Naive B cell (primary cell): ENCODE measurements at regions not wholly inside any gene's neighbourhood (a gene's known extent, or its start where the extent isn't known, plus 50 kb on each side); places are given as distances from the start of the nearest gene placed in this dataset.

ENCODE experiments used
- ATAC-seq, 2 donors: fragments of 150-1000 bp; cut with Tn5 transposase; 2 replicates each; pipeline ENCODE4 v1.10.0; 2021; ENCODE audit warnings: low read depth in 2 of 2, mild to moderate bottlenecking in 2 of 2, moderate library complexity in 2 of 2
- DNase-seq: peaks from one replicate; pipeline ENCODE4 v3.0.0; 2022
- H3K27ac Mint-ChIP-seq, 6 donors: one replicate each; pipeline ENCODE4 v1.8.0; 2020 to 2022; ENCODE audit warnings: mild to moderate bottlenecking in 6 of 6, mixed read lengths in 6 of 6, moderate library complexity in 5 of 6, inconsistent platforms in 2 of 6
- H3K27me3 Mint-ChIP-seq, 3 donors: one replicate each; pipeline ENCODE4 v1.8.0; 2021 to 2022; ENCODE audit warnings: mixed read lengths in 3 of 3, mild to moderate bottlenecking in 1 of 3
- H3K36me3 Mint-ChIP-seq, 2 donors: one replicate each; pipeline ENCODE4 v1.8.0; 2020 to 2022; ENCODE audit warnings: mixed read lengths in 2 of 2, inconsistent platforms in 1 of 2, mild to moderate bottlenecking in 1 of 2
- H3K4me1 Mint-ChIP-seq, 3 donors: one replicate each; pipeline ENCODE4 v1.8.0; 2020 to 2022; ENCODE audit warnings: mixed read lengths in 3 of 3, inconsistent platforms in 1 of 3, mild to moderate bottlenecking in 1 of 3, moderate library complexity in 1 of 3
- H3K4me3 Mint-ChIP-seq, 8 donors: one replicate each; pipeline ENCODE4 v1.8.0; 2020 to 2022; ENCODE audit warnings: mild to moderate bottlenecking in 8 of 8, mixed read lengths in 8 of 8, moderate library complexity in 8 of 8, inconsistent platforms in 2 of 8
- H3K9me3 Mint-ChIP-seq, 7 donors: one replicate each; pipeline ENCODE4 v1.8.0; 2020 to 2022; ENCODE audit warnings: mixed read lengths in 7 of 7, mild to moderate bottlenecking in 5 of 7, inconsistent platforms in 2 of 7, moderate library complexity in 1 of 7

DNA sequence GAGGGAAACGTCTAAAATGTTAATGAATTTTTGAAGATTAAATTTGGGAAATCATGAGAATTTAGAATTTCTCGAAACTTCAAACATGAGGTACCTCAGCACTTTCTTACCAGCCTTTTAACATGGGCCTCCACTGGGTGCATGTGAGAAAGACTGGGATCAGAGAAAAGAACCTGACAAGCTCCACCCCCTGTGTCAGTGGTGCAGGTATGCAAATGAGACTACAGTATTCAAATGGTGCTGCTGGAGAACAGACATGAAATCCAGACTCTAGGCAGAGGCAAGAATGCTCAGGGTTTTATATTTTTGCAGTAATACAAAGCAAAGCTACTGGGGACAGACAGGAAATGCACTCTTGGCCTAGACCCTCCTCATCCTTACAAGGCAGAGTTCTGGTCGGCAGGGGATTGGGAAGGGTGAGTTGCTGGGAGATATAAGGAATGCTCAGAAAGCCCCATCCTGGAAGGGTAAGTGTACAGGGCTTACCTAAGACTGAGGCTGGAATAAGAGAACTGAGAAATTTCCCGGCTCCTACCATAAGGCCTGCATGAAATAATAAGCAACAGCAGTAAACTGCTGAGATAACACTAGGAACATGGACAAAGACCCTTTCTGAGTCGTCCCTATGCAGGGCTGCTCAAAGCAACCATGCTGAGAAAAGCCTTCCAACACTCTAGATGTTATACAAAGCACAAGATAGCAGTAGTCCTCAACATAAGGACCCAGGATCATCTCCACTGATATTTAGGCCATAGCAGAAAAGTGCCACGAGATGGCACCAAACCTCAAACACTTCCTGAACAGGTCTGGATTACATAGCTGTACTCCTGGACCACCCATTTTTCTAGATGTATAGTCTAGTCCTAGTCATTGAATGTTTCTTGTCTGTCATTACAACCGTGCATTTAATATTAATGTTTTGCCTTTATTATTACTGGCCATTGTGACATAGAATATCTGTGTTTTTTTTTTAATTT, 260.8 kb downstream of the RASSF9 start:
- Mint-ChIP-seq H3K27me3 (no peaks in the 10 kb centered on the region), H3K36me3 (no peaks in the 10 kb centered on the region), H3K4me3 (no peak overlapping the region), H3K9me3 (no peaks in the 10 kb centered on the region), H3K4me1 (no peaks in the 10 kb centered on the region), H3K27ac (no peak overlapping the region)
- ATAC-seq = peak in 1 of 2 donors; percentile 46
- DNase-seq = no peak

DNA sequence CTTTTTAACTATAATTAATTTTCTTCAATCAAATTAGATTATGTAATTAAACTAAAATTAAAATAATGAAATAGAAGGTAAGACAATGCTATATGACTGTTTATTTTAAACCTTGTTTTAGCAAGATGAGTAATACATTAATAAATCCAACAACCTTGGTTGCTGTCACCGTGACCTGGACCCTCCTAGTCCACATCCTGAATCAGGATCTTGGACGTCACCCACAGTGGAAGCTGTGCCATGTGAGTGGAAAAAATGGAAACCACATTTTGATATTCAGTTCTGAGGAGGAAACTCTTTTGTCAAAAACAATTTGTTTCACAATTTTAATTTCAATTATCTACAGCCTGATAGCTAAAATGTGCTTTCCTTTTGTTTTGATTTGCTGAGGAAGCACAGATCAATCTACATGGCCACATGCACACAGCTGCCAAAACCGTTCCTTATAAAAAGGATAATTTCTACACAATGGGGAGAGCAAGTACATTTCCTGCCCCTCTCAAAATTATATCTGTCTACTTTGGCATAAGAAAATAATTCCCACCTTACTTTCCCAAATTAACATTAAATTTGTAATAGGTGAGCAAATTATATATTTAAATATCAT, 255.5 kb downstream of the RASSF9 start:
- no peak for ATAC-seq
- Mint-ChIP-seq H3K27me3 (no peaks in the 10 kb centered on the region), H3K9me3 (no peaks in the 10 kb centered on the region), H3K4me3 (no peak overlapping the region), H3K27ac (no peak overlapping the region), H3K36me3 (no peaks in the 10 kb centered on the region), H3K4me1 (no peaks in the 10 kb centered on the region)
- DNase-seq = no peak

DNA sequence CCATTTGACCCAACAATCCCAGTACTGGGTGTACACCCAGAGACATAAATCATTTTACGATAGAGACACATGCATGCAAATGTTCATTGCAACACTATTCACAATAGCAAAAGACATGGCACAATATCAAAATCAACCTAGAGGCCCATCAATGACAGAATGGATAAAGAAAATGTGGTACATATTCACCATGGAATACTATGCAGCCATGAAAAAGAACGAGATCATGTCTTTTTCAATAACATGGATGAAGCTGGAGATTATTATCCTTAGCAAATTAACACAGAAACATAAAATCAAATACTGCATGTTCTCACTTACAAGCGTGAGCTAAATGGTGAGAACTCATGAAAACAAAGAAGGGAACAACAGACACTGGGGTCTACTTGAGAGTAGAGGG, 249.1 kb downstream of the RASSF9 start:
- no peaks in the 10 kb centered on the region for H3K27me3 Mint-ChIP-seq

DNA sequence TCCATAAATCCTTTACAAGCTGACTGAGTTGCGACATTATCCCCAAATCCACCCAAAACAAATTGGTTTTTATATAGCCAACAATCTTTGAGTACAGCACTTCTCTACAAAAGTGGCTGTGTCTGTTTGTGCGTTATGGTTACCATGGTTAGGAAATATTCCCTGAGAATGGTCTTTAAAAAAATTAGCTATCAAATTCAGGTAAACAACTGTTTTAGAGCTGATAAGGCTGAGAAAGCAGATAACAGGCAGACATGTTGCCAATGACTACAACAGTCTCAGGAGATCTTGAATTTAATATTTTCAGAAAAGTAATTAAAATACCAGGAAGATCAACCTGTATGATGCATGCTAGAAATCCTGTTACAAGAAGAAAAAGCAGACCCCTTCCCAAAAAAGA, 248.0 kb downstream of the RASSF9 start:
- Mint-ChIP-seq H3K27ac (no peak overlapping the region), H3K4me1 (no peaks in the 10 kb centered on the region), H3K9me3 (peaks cover 0 to 18% (median 8%) of the 10 kb centered on the region in 7 donors), H3K36me3 (no peaks in the 10 kb centered on the region), H3K27me3 (no peaks in the 10 kb centered on the region), H3K4me3 (no peak overlapping the region)
- ATAC-seq (no peak), DNase-seq (no peak)

More for the DNA sequence above, 249.1 kb downstream of the RASSF9 start:
- ATAC-seq (no peak), DNase-seq (no peak)
- no peak overlapping the region for H3K27ac Mint-ChIP-seq
- H3K4me3 Mint-ChIP-seq = no peak overlapping the region
- no peaks in the 10 kb centered on the region for H3K36me3 Mint-ChIP-seq
- H3K4me1 Mint-ChIP-seq = no peaks in the 10 kb centered on the region
- peaks cover 0 to 14% (median 8%) of the 10 kb centered on the region in 7 donors for H3K9me3 Mint-ChIP-seq

DNA sequence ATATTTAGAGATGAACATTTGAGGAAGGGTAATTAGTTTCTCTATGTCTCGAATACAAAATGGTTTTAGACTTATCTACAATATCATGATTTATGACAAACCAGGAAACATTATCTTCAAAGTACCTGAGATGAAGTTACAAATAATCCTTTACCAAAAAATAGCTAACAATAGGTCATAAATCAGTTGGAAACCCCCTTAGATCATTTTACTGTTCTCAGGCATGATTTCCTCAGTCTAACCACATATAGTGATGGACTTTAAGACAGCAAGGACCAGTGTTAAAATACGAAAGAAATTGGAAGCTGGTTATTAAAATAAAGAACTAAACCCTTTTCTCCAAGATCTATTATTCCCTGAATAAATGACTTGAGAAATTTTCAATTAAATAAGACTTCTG, 235.4 kb downstream of the RASSF9 start:
- Mint-ChIP-seq H3K27me3 (no peaks in the 10 kb centered on the region), H3K9me3 (peaks cover 0 to 7% (median 5%) of the 10 kb centered on the region in 7 donors), H3K4me3 (no peak overlapping the region), H3K36me3 (no peaks in the 10 kb centered on the region), H3K27ac (no peak overlapping the region), H3K4me1 (no peaks in the 10 kb centered on the region)
- DNase-seq = no peak
- no peak for ATAC-seq

DNA sequence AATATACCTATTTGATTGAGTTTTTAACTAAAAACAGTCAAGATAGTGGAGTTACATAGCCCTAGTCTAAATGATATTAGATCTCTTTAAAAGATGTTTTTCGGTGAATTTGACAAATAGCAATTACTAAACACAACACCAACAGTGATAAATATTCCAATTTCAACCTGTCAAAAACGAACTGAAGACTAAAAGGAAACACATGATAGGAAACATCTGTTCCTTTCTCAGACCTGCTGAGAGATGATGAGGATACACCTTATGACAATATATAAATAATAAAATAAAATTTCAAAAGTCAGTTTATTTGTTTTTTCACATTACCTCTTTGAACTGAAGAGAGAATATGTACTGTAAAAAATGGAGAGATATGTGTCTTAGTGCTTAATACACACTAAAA, 232.7 kb downstream of the RASSF9 start:
- Mint-ChIP-seq H3K9me3 (peaks cover 0 to 5% (median 0%) of the 10 kb centered on the region in 7 donors), H3K36me3 (no peaks in the 10 kb centered on the region), H3K4me3 (no peak overlapping the region)

DNA sequence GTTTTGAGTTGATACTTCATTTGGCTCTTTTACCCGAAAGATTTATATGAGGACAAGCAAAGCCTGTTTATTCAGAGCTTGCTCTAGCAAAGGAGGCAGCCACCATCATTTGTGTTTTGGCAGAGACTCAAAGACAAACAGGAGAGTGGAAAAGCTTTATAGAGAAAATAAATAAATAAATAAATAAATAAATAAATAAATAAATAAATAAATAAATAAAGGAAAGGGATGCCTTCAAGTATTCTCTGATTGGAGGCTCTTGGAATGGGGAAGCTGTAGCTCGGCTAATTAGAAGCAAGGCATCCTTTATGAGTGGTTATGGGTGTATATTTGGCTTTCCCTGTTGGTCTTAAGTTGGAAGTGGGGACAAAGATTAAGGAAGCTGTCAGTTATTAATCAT, 229.8 kb downstream of the RASSF9 start:
- H3K4me1 Mint-ChIP-seq = no peaks in the 10 kb centered on the region
- H3K4me3 Mint-ChIP-seq = no peak overlapping the region
- H3K9me3 Mint-ChIP-seq = peaks cover 0 to 5% (median 0%) of the 10 kb centered on the region in 7 donors
- no peak for ATAC-seq
- no peak for DNase-seq
- H3K27ac Mint-ChIP-seq = no peak overlapping the region
- no peaks in the 10 kb centered on the region for H3K27me3 Mint-ChIP-seq
- H3K36me3 Mint-ChIP-seq = no peaks in the 10 kb centered on the region

More for the DNA sequence above, 232.7 kb downstream of the RASSF9 start:
- Mint-ChIP-seq H3K4me1 (no peaks in the 10 kb centered on the region), H3K27ac (no peak overlapping the region), H3K27me3 (no peaks in the 10 kb centered on the region)
- DNase-seq = no peak
- ATAC-seq = no peak

DNA sequence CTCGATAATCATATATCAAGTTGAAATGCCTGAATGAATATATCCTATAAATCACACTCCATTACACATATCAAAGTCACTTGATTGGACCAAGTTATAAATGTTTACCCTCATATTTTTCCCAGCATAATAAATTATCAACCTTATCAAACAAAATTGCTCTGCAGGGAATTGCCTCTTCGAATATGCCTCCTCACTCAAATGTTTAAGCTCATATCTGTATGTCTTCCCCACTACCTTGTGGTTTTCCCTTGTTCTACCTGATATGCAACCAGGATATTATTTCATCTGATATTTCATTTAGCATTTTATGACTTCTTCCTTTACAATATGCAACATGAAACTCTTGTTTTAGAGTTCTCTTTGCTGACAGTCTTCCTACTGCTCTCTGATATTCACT, 226.4 kb downstream of the RASSF9 start:
- no peaks in the 10 kb centered on the region for H3K4me1 Mint-ChIP-seq
- H3K27me3 Mint-ChIP-seq = no peaks in the 10 kb centered on the region
- DNase-seq = no peak
- H3K9me3 Mint-ChIP-seq = peaks cover 0 to 6% (median 0%) of the 10 kb centered on the region in 7 donors
- no peak overlapping the region for H3K27ac Mint-ChIP-seq
- no peak overlapping the region for H3K4me3 Mint-ChIP-seq
- H3K36me3 Mint-ChIP-seq = no peaks in the 10 kb centered on the region
- ATAC-seq = no peak

DNA sequence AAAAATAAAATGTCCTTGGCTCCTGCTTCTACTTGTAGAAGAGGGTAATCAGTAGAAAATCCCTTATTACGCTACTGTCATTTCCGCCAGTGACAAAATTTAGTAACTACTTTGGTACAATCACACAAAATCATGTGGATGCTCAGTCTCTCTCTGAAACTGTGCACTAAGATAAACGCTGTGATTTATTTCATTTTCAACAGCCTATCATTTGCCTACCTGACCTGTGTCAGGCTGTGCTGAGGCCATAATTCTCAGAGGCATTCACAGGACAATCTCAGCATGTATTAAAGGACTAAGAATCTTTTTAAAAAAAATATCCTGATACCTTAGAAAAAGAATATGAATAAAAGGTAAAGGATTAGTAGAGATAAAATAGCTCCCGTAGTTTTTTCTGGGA, 226.0 kb downstream of the RASSF9 start:
- Mint-ChIP-seq H3K36me3 (no peaks in the 10 kb centered on the region), H3K4me3 (no peak overlapping the region), H3K9me3 (peaks cover 0 to 6% (median 0%) of the 10 kb centered on the region in 7 donors), H3K4me1 (no peaks in the 10 kb centered on the region), H3K27me3 (no peaks in the 10 kb centered on the region), H3K27ac (no peak overlapping the region)
- no peak for ATAC-seq
- no peak for DNase-seq

DNA sequence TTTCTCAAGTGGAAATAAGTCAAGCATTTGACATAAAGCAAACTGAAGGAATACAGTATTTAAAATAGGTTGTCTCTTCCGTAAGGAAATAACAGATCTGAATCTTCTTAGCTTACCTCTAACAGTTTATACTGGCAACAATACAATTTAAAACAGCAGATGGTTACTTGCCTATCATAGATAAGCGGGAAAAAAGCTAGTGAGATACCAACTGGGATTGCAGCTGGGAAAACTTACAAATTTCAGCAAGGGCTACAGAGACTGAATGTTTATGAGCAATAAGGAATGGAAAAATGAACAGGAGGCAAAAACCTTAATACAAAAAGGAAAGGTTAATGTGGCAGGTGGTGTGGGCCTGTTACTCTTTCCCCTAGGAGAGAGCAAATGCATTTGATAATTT, 220.0 kb downstream of the RASSF9 start:
- Mint-ChIP-seq H3K27me3 (no peaks in the 10 kb centered on the region), H3K9me3 (peaks cover 0 to 6% (median 0%) of the 10 kb centered on the region in 7 donors), H3K4me3 (no peak overlapping the region), H3K36me3 (no peaks in the 10 kb centered on the region), H3K4me1 (no peaks in the 10 kb centered on the region), H3K27ac (no peak overlapping the region)
- ATAC-seq = no peak
- no peak for DNase-seq

DNA sequence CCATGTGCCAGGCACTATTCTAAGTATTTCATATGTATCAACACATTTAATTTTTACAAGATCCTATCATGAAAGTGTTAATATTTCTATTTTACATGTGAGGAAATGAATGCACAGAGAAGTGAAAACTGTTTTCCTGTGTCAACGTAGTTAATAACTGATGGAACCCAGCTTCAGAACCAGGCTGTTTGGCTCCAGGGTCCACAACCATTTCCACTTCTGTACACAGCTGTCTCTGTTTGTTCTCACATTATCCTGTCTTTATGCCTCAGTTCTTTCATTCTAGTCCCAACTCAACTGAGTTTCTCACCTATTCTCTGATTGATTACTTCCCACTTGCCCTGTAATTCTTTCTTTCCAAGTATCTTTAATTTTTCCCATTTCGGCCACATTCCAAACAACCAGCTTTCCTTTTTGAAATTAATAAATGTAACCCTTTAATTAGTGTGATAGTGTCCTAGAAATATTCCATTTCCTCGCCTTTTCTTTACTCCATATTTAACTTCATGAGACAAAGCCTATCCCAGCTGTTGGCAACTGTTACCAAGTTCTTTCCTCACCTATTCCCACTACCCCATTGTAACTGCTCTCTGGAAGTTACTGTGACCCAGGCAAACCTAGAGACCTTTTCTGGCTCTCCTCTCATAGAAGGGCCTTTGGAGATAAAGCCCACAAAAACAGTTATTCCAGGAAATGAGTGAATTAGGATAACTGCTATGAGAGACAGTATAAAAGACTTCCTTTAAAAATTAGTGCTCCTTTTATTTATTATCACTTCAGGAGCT, 218.7 kb downstream of the RASSF9 start:
- no peak for ATAC-seq
- H3K4me3 Mint-ChIP-seq = no peak overlapping the region
- no peaks in the 10 kb centered on the region for H3K4me1 Mint-ChIP-seq
- H3K27ac Mint-ChIP-seq = no peak overlapping the region
- no peak for DNase-seq
- no peaks in the 10 kb centered on the region for H3K27me3 Mint-ChIP-seq
- peaks cover 0 to 6% (median 0%) of the 10 kb centered on the region in 7 donors for H3K9me3 Mint-ChIP-seq
- no peaks in the 10 kb centered on the region for H3K36me3 Mint-ChIP-seq

DNA sequence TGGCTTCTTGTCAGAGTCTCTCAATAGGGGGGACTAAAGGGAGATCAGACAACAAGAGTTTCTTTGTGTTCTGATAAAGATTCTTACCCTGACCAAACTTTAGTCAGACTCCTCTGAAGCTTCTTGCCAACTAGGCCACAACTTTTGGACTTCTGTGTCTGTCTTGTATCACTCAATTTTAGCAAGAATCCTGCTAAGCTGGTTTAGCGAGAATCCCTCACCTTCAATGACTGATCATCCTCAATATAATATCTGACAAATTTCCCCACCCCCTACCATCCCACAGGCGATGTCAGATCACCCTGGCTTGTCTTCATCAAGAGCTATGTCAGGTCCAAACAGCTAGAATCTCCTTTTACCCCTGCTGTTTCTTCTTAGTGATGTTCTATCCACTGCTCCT, 215.2 kb downstream of the RASSF9 start:
- Mint-ChIP-seq H3K4me1 (no peaks in the 10 kb centered on the region), H3K4me3 (no peak overlapping the region), H3K27me3 (no peaks in the 10 kb centered on the region), H3K9me3 (peaks cover 0 to 2% (median 0%) of the 10 kb centered on the region in 7 donors), H3K36me3 (no peaks in the 10 kb centered on the region), H3K27ac (no peak overlapping the region)
- DNase-seq = no peak
- no peak for ATAC-seq

DNA sequence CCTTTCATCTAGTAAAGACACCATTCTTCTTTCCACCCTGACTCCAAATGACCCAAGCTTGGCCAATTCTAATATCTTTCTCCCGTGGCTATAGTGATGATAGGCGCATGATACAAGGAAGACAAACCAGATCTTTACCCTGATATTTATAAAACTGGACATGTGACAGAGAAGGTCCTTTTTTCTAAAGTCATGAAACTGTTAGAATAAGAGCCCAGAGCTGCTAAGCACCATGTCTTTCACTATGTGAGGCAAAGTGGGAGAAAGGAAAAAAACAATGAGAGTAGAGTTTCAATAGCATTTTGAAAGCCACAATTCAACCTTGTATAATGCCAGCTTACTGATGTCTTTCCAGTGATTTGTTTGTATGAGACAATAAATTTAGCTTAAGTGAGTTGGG, 212.4 kb downstream of the RASSF9 start:
- no peaks in the 10 kb centered on the region for H3K27me3 Mint-ChIP-seq

More for the DNA sequence above, 212.4 kb downstream of the RASSF9 start:
- Mint-ChIP-seq H3K9me3 (peaks cover 0 to 4% (median 2%) of the 10 kb centered on the region in 7 donors), H3K36me3 (no peaks in the 10 kb centered on the region), H3K4me3 (no peak overlapping the region), H3K4me1 (no peaks in the 10 kb centered on the region), H3K27ac (no peak overlapping the region)
- DNase-seq (no peak), ATAC-seq (no peak)
